Adrenal gland (tissue), 5 donors: ENCODE measurements at regions not wholly inside any gene's neighbourhood (a gene's known extent, or its start where the extent isn't known, plus 50 kb on each side); places are given as distances from the start of the nearest gene placed in this dataset.

Experiments used
- CTCF ChIP-seq, 6 experiments: fragments of 450-650 bp in 4 of 6; fragments of 200-600 bp in 2 of 6; sonication (generic) in 1 of 6; IDR thresholded peaks; 1 replicate in 5 of 6; 2 replicates in 1 of 6; pipeline versions ENCODE4 v1.5.1 to v1.8.0; 2016 to 2021; ENCODE audit warnings: antibody characterized with exemption in 6 of 6, mild to moderate bottlenecking in 2 of 6, moderate library complexity in 1 of 6
- POLR2A ChIP-seq, 2 donors: fragments of 450-650 bp; IDR thresholded peaks; one replicate each; pipeline ENCODE4 v1.6.1; 2017; ENCODE audit warnings: antibody characterized with exemption in 2 of 2, mild to moderate bottlenecking in 2 of 2, moderate library complexity in 1 of 2
- donor health status: DM: no; HTN: no; CAD: no.

GRCh38 chr11:91239359-91239758, 985.3 kb upstream of the FAT3 start:
- no peak for TF ChIP-seq CTCF (IDR thresholded peaks at IDR 0.05)
- TF ChIP-seq POLR2A (IDR thresholded peaks at IDR 0.05): no peak
